Neural cell (in vitro differentiated cells): ENCODE measurements at regions not wholly inside any gene's neighbourhood (a gene's known extent, or its start where the extent isn't known, plus 50 kb on each side); places are given as distances from the start of the nearest gene placed in this dataset.

Experiments used
- H2AFZ ChIP-seq: fragments of 200-600, 300-800 bp; sonication (generic), shearing (Covaris generic); 2 replicates; pipeline ENCODE4 v1.6.0; 2014; ENCODE audit warnings: low read depth, mild to moderate bottlenecking, antibody characterized with exemption, low read length, moderate library complexity
- H3F3A ChIP-seq: fragments of 200-600 bp; shearing (Covaris generic); 2 replicates; pipeline ENCODE4 v1.6.1; 2016; ENCODE audit warnings: mild to moderate bottlenecking, moderate library complexity, mixed read lengths, antibody characterized with exemption, low read length; ENCODE audit not compliant: insufficient read depth, poor library complexity, severe bottlenecking
- H3K27ac ChIP-seq: fragments of 200-600, 300-800 bp; sonication (generic), shearing (Covaris generic); 2 replicates; pipeline ENCODE4 v1.5.1; 2014; ENCODE audit warnings: mild to moderate bottlenecking, low read length, moderate library complexity
- H3K27me3 ChIP-seq: fragments of 300-800, 200-600 bp; sonication (generic), shearing (Covaris generic); 2 replicates; pipeline ENCODE4 v1.6.0; 2014; ENCODE audit warnings: mild to moderate bottlenecking, low read depth, low read length, moderate library complexity; ENCODE audit not compliant: insufficient read depth
- H3K36me3 ChIP-seq: fragments of 300-800, 200-600 bp; sonication (generic), shearing (Covaris generic); 2 replicates; pipeline ENCODE4 v1.5.1; 2014; ENCODE audit warnings: mild to moderate bottlenecking, antibody characterized with exemption, low read length, moderate library complexity; ENCODE audit not compliant: insufficient read depth
- H3K4me2 ChIP-seq: fragments of 300-800, 200-600 bp; sonication (generic), shearing (Covaris generic); 2 replicates; pipeline ENCODE4 v1.6.0; 2014; ENCODE audit warnings: mild to moderate bottlenecking, low read length
- H3K4me3 ChIP-seq: fragments of 300-800, 200-600 bp; sonication (generic), shearing (Covaris generic); 2 replicates; pipeline ENCODE4 v1.5.1; 2014; ENCODE audit warnings: mild to moderate bottlenecking, low read length, moderate library complexity
- H3K79me2 ChIP-seq: fragments of 200-600 bp; shearing (Covaris generic); replicated peaks from 2 replicates; pipeline ENCODE4 v1.6.0; 2014; ENCODE audit warnings: mild to moderate bottlenecking, low read length, moderate library complexity; ENCODE audit not compliant: insufficient read depth
- H3K9ac ChIP-seq: fragments of 300-800, 200-600 bp; sonication (generic), shearing (Covaris generic); 2 replicates; pipeline ENCODE4 v1.6.1; 2016; ENCODE audit warnings: mild to moderate bottlenecking, low read length, mixed read lengths
- H3K9me2 ChIP-seq: fragments of 200-600 bp; shearing (Covaris generic); 2 replicates; pipeline ENCODE4 v1.6.1; 2016; ENCODE audit warnings: mild to moderate bottlenecking, low read length, mixed read lengths; ENCODE audit not compliant: insufficient read depth
- H3K9me3 ChIP-seq: fragments of 200-600, 300-800 bp; sonication (generic), shearing (Covaris generic); 2 replicates; pipeline ENCODE4 v1.6.1; 2016; ENCODE audit warnings: mild to moderate bottlenecking, mixed run types, low read length, moderate library complexity, mixed read lengths
- H4K20me1 ChIP-seq: fragments of 200-600 bp; shearing (Covaris generic); 2 replicates; pipeline ENCODE4 v1.6.1; 2016; ENCODE audit warnings: mild to moderate bottlenecking, mixed run types; ENCODE audit not compliant: insufficient read depth
- CTCF ChIP-seq: fragments of 450-650 bp; IDR thresholded peaks from 2 replicates; pipeline ENCODE4 v1.5.1; 2014; ENCODE audit warnings: antibody characterized with exemption, mild to moderate bottlenecking, moderate library complexity; ENCODE audit not compliant: poor library complexity, severe bottlenecking
- EP300 ChIP-seq: fragments of 450-650 bp; conservative IDR thresholded peaks from 2 replicates; pipeline ENCODE4 v1.6.1; 2014; ENCODE audit warnings: antibody characterized with exemption, mild to moderate bottlenecking, moderate library complexity; ENCODE audit not compliant: poor library complexity, severe bottlenecking
- EZH2 ChIP-seq: fragments of 200-600, 300-800 bp; shearing (Covaris generic), sonication (generic); IDR thresholded peaks from 2 replicates; pipeline ENCODE4 v1.6.1; 2014; ENCODE audit warnings: antibody characterized with exemption, low read length, borderline replicate concordance, mild to moderate bottlenecking; ENCODE audit not compliant: insufficient read depth, poor library complexity, severe bottlenecking
- MXI1 ChIP-seq: fragments of 450-650 bp; conservative IDR thresholded peaks from 2 replicates; pipeline ENCODE4 v1.6.1; 2014; ENCODE audit warnings: antibody characterized with exemption, mild to moderate bottlenecking; ENCODE audit not compliant: poor library complexity, severe bottlenecking
- POLR2AphosphoS5 ChIP-seq: IDR thresholded peaks from 2 replicates; pipeline ENCODE4 v1.6.1; 2012
- RAD21 ChIP-seq: fragments of 450-650 bp; conservative IDR thresholded peaks from 2 replicates; pipeline ENCODE4 v1.6.1; 2014; ENCODE audit warnings: antibody characterized with exemption, mild to moderate bottlenecking, moderate library complexity
- REST ChIP-seq: IDR thresholded peaks from 2 replicates; pipeline ENCODE4 v1.6.1; 2012; ENCODE audit warnings: borderline replicate concordance
- SMC3 ChIP-seq: fragments of 450-650 bp; conservative IDR thresholded peaks from 2 replicates; pipeline ENCODE4 v1.6.1; 2014; ENCODE audit warnings: antibody characterized with exemption, mild to moderate bottlenecking, moderate library complexity; ENCODE audit not compliant: poor library complexity
- TAF1 ChIP-seq: IDR thresholded peaks from 2 replicates; pipeline ENCODE4 v1.6.1; 2012; ENCODE audit warnings: low read depth

- no peaks in the 10 kb centered on the region for H3F3A ChIP-seq
- no peaks in the 10 kb centered on the region for H3K36me3 ChIP-seq
- H3K27me3 ChIP-seq: no peaks in the 10 kb centered on the region
- no peaks in the 10 kb centered on the region for H3K79me2 ChIP-seq
- no peak overlapping the region for H3K27ac ChIP-seq
- no peak overlapping the region for H3K4me2 ChIP-seq
- H3K9me3 ChIP-seq: no peaks in the 10 kb centered on the region
- H2AFZ ChIP-seq: no peak overlapping the region
- H3K9ac ChIP-seq: no peak overlapping the region
- H3K9me2 ChIP-seq: no peaks in the 10 kb centered on the region
- no peaks in the 10 kb centered on the region for H4K20me1 ChIP-seq
- TF ChIP-seq MXI1 (no peak), CTCF (no peak), RAD21 (no peak), SMC3 (no peak), TAF1 (no peak), EZH2 (no peak), POLR2AphosphoS5 (no peak), REST (no peak), EP300 (no peak)
- no peak overlapping the region for H3K4me3 ChIP-seq
Measured at GRCh38 chr16:55044201-55044975, 113.7 kb downstream of the IRX5 start.

GRCh38 chr16:55045329-55045728 is 114.7 kb downstream of the IRX5 start:
- H3K9me2 ChIP-seq: no peaks in the 10 kb centered on the region
- no peak overlapping the region for H3K4me2 ChIP-seq
- no peaks in the 10 kb centered on the region for H3F3A ChIP-seq
- TF ChIP-seq TAF1 (no peak), EZH2 (no peak), CTCF (no peak), RAD21 (no peak)
- H3K27me3 ChIP-seq: no peaks in the 10 kb centered on the region
- H4K20me1 ChIP-seq: no peaks in the 10 kb centered on the region
- H3K4me3 ChIP-seq: no peak overlapping the region
- H3K27ac ChIP-seq: no peak overlapping the region
- no peaks in the 10 kb centered on the region for H3K9me3 ChIP-seq
- no peak overlapping the region for H3K9ac ChIP-seq
- no peak overlapping the region for H2AFZ ChIP-seq
- no peaks in the 10 kb centered on the region for H3K79me2 ChIP-seq
- H3K36me3 ChIP-seq: no peaks in the 10 kb centered on the region
